HG02970 (cell line): ENCODE measurements at regions not wholly inside any gene's neighbourhood (a gene's known extent, or its start where the extent isn't known, plus 50 kb on each side); places are given as distances from the start of the nearest gene placed in this dataset.

Source experiments
- ATAC-seq: cut with Tn5 transposase; IDR thresholded peaks from one replicate; pipeline ENCODE4 v1.9.1; 2021; ENCODE audit warnings: mild to moderate bottlenecking, moderate library complexity, moderate number of reproducible peaks; ENCODE audit not compliant: unreplicated experiment, low FRiP score

DNA sequence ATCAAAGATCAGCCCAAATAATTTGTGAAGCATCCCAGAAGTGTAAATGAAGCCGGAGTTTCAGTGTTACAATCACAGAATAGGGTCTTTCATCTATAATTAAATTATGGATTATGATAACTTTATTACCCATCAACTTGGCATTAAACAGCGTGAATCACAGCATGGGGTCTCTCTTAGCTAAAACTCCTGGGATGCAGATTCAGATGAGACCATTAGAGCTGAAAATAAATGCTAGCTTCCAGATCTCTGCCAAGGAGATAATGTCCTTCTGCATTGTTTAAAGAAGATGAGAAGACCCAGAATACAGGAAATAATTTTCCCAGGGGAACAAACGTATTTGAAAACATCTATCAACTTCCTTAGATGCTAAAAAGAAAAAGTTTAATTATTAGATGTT is 546.0 kb upstream of the PCDH9 start:
- ATAC-seq: no peak

- ATAC-seq: no peak
Observed at GRCh38 chr13:67775359-67775758, 545.2 kb upstream of the PCDH9 start.

DNA sequence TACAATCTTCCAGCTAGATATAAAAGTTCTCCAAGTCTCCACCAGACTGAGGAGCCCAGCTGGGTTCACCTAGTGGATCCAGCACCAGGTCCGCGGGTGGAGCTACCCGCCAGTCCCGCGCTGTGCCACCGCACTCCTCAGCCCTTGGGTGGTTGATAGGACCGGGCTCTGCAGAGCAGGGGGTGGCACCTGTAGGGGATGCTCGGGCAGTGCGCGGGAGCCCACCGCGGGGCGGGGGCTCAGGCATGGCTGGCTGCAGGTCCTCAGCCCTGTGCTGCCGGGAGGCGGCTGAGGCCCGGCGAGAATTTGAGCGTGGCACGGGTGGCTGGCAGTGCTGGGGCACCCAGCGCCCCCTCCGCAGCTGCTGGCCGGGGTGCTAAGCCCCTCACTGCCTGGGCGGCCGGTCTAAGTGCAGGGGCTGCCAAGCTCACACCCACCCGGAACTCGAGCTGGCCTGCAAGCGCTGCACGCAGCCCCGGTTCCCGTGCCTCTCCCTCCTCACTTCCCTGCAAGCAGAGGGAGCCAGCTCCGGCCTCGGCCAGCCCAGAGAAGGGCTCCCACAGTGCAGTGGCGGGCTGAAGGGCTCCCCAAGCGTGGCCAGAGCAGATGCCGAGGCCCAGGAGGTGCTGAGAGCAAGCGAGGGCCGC is 542.8 kb upstream of the PCDH9 start:
- no peak for ATAC-seq

DNA sequence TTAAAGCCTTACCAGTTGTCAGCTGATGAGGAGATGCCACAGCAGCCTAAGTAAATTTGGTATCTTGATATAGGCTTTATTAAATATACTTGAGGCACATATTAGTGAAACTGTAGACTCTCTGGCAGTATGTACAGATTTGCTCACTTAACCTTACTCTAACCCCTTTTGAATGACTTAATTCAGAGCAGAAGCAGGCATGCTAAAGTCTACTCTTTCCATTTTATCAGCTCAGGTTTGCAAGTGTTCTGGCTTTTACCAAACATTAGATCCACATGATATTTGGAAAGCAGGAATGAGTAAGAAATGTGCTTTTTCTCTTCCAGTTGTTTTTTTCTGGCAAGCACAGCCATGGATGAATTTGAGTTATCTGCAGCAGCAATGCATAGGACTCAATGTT is 541.0 kb upstream of the PCDH9 start:
- no peak for ATAC-seq

DNA sequence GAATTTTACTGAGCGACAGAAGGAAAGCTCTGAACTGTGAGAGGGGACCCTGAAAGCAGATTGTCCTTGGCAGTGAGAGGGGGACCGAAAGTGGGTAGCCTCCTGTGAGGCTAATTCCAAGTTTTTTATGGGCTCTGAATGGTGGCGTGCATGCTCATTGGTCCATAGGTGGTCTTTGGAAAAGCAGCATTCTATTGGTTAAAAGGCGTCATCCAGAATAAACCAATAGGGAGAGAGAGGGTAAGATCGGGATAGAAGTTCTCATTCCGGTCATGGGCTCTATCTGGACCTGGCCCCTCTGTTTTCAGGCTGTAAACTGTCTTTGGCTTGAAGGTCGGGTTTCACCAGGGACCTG is 539.8 kb upstream of the PCDH9 start:
- ATAC-seq: no peak

DNA sequence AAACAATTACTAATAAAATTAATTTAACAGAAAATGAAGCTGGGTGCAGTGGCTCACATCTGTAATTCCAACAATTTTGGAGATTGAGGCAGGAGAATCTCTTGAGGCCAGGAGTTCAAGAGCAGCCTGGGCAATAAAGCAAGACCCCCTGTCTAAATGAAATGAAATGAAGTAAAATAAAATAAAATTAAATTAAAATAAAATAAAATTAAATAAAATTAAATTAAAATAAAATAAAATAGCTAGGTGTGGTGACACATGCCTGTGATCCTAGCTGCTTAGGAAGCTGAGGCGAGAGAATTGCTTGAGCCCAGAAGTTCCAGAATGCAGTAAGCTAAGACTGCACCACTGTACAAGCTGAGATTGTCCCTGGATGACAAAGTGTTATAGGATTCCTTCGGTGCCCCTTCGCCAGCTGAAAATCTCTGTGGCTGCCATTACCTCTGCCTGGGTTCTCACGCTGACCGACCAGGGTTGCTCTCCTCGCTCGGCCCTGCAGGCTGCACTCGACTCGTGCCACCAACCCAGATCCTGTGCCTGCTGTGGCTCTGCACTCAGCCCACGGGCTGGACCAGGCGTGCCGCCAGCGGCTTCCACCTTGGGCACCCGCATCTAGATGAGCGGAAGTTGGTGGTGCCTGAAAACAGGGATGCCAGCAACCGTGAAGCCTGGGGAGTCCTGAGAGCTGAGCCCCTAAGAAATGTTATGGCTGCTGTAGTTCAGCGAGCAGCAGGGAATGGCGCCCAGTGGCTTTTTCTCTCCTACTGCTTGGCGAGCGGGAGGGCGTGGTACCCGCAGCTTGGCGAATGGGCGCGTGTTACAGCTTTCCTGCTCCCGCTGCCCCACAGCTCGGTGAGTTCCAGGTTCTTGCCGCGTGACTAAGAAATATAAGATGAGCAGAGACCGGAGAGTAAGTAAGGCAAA is 539.2 kb upstream of the PCDH9 start:
- no peak for ATAC-seq

DNA sequence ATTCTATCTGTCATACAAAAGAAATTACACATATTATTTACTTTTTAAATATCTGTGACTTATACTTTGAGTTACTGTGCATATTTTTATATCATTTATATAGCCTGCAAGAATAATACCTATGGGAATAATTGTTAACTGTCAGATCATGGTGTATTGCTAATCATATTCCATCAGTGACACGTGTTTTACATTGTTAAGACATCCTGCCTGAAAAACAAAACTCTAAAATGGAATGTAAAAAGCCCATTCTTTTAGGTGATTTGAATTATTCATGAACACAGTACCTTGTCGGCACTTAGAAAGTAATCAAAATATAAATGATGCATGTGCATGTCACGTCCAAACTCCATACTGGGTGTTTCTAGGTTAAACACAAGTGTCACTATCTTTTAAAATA is 533.8 kb upstream of the PCDH9 start:
- no peak for ATAC-seq

DNA sequence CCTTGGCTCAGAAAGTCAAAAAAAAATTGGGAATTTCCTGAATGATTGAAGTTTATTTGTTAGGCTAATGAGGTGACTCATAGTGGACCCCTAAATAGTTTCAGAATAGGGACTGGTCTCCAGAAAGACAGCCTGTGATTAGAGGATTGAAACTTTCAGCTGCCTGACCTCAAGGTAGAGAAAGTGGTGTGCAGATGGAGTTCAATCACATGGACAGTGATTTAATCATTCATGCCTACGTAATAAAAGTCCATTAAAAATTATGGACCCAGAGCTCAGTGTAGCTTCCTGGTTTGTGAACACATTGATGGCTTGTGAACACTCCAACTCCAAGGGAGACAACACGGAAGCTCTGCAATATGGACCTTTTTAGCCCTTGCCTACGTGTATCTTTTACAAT is 533.2 kb upstream of the PCDH9 start:
- ATAC-seq: no peak

DNA sequence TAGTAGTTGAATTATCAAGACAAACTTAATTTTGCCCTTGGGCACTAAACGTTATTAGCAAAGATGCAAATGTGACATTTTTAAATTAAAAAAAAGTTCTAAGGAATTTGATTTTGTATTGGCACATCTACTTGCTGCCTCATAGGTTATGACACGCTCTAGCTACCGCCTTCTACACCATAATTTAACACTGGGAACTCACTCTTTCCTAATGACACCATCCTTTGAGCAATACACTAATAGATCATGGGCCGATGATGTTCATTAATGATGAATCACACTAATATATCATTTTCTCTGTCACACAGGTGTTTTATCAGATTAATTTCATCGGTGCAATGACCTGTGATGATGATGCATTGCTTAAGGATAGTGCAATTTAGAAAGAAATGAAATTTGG is 528.8 kb upstream of the PCDH9 start:
- no peak for ATAC-seq

DNA sequence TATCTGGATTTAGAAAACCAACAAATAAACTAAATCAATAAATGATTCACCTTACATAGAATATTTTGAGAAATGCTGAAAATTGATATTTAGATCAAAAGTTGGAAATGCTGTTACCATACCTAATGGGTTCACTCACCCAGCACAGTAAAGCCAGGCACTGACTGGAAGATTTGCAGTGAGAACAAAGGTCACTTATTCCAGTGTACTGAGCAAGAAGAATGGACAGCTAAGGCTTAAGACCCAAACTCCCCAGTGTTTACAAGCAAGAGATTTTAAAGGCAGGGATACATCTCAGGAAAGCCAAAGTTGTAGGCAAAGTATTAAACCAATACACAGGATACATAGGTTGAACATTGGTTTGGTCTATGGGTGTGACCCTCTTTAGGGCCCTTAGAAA is 523.9 kb upstream of the PCDH9 start:
- ATAC-seq: no peak

- no peak for ATAC-seq
Observed at GRCh38 chr13:67752759-67753158, 522.6 kb upstream of the PCDH9 start.

DNA sequence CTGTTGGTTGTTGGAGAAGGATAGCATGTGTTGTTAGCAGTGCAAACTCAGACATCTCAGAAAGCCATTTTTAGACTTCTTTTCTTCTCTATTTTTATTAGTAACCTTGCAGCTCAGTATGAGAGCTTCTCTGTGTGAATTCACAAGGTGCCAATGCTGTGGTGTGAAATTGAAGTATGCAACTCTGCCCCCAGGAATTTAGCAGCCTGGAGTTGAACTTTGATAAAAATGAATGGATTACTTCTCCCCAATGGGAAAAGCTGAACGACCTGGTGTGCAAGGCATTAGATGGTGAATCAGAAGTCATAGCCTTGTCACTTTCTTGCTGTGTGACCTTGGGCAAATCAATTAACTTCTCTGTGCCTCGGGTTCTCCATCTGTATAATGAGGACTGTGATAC is 512.3 kb upstream of the PCDH9 start:
- no peak for ATAC-seq

- ATAC-seq: no peak
Observed at GRCh38 chr13:67740871-67741535, 510.9 kb upstream of the PCDH9 start.

DNA sequence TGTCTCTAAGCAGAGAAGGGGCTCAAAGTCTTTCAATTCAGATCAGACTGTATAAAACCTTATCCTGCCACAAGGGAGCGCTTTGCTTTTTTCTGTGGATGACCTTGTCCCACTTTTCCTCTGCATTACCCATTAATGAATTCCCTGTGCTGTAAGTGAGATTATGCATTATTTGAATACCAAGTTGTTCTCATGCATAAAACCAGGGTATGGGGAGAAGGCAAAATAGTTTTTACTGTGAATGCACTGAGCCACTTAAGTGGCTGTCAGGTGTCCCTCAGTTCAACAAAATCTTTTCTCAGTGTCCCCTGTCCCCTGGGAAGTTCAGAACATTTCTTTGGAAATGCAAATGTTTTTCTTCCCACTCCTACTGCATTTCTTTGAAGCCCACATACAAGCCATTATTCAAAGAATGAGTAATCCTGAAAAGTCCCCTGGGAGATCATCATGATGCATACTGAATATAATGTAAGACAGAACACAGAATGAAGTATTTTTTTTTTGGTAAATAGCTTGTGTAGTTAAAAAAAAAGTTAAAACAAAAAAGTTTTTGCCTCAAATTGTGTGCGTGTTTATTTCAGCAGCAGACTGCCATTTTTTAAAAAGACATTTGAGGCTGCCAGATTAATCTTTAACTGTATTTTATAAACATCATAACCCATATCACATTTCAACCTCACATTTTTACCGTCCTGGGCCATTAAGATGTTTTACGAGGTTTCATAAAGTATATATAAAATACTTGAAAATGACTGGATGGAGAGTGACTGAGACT is 506.7 kb upstream of the PCDH9 start:
- ATAC-seq: no peak

- no peak for ATAC-seq
Observed at GRCh38 chr13:67735651-67736050, 505.5 kb upstream of the PCDH9 start.

GRCh38 chr13:67726979-67727378 is 496.8 kb upstream of the PCDH9 start:
- no peak for ATAC-seq

- no peak for ATAC-seq
Observed at GRCh38 chr13:67725999-67726398, 495.9 kb upstream of the PCDH9 start.

DNA sequence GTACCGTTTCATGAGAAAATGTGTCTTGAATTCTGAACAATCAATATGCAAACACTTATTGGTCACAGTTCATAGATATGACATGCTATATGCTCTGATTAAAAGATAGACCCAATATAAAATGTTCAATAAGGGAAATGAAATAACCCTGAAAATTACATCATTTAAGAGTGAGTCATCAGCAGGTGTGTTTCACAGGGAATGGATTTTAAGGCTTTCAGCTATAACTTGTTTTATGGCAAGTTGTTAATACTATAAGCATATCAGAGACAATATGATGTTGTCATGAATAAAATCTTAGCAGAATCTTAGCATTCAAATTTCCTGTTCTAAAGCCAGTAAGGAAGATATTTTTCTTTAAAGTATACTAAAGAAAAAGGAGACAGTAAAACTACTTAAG is 483.4 kb upstream of the PCDH9 start:
- ATAC-seq: no peak

- ATAC-seq: no peak
Observed at GRCh38 chr13:67696775-67697174, 466.6 kb upstream of the PCDH9 start.

DNA sequence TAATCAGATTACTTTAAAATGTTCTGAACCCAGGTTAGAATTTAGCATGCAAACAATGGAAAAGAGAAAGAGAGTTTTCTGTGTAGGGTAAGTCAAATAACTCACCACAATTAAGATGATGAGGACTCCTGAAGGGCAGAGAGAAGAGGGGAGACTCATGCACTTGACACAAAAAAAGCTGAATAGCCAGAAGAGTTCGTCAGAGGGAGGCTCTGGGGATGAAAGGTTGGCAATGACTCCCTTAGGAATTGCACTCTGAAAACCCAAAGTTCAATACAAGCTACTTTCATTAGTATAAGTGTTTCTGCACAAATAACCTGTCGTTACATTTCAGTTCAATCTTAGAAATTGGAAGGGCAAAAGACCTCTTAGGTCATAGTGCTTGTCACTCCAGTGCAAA is 434.4 kb upstream of the PCDH9 start:
- ATAC-seq: no peak

GRCh38 chr13:67662997-67663396 is 432.9 kb upstream of the PCDH9 start:
- ATAC-seq: no peak
